HG03558 (cell line): ENCODE measurements at regions not wholly inside any gene's neighbourhood (a gene's known extent, or its start where the extent isn't known, plus 50 kb on each side); places are given as distances from the start of the nearest gene placed in this dataset.

Experiments
- ATAC-seq: cut with Tn5 transposase; IDR thresholded peaks from one replicate; pipeline ENCODE4 v1.9.1; 2021; ENCODE audit warnings: moderate number of reproducible peaks; ENCODE audit not compliant: unreplicated experiment; ENCODE audit errors: extremely low read depth

- no peak for ATAC-seq
Observed at GRCh38 chr4:15215109-15215508, 212.7 kb upstream of the C1QTNF7 start.

GRCh38 chr4:15226203-15226602 lies 201.6 kb upstream of the C1QTNF7 start:
- no peak for ATAC-seq

- ATAC-seq, result peak; percentile 71
Observed at GRCh38 chr4:15231265-15232091, 196.4 kb upstream of the C1QTNF7 start.

GRCh38 chr4:15232366-15233263 lies 195.2 kb upstream of the C1QTNF7 start:
- ATAC-seq, result no peak

- ATAC-seq, result no peak
Observed at GRCh38 chr4:15233264-15233597, 194.6 kb upstream of the C1QTNF7 start.

- ATAC-seq, result no peak
Observed at GRCh38 chr4:15233626-15234025, 194.2 kb upstream of the C1QTNF7 start.

- no peak for ATAC-seq
Observed at GRCh38 chr4:15234116-15234855, 193.5 kb upstream of the C1QTNF7 start.

GRCh38 chr4:15234856-15235126 lies 193.0 kb upstream of the C1QTNF7 start:
- no peak for ATAC-seq

GRCh38 chr4:15235135-15235534 lies 192.7 kb upstream of the C1QTNF7 start:
- ATAC-seq, result no peak

GRCh38 chr4:15237648-15238230 lies 190.1 kb upstream of the C1QTNF7 start:
- ATAC-seq, result no peak

- no peak for ATAC-seq
Observed at GRCh38 chr4:15238720-15239119, 189.1 kb upstream of the C1QTNF7 start.

- no peak for ATAC-seq
Observed at GRCh38 chr4:15239866-15240265, 188.0 kb upstream of the C1QTNF7 start.

- no peak for ATAC-seq
Observed at GRCh38 chr4:15240764-15241163, 187.1 kb upstream of the C1QTNF7 start.

GRCh38 chr4:15242021-15242420 lies 185.8 kb upstream of the C1QTNF7 start:
- no peak for ATAC-seq

GRCh38 chr4:15244354-15244753 lies 183.5 kb upstream of the C1QTNF7 start:
- no peak for ATAC-seq

- no peak for ATAC-seq
Observed at GRCh38 chr4:15245006-15245530, 182.8 kb upstream of the C1QTNF7 start.

- no peak for ATAC-seq
Observed at GRCh38 chr4:15250021-15250441, 177.8 kb upstream of the C1QTNF7 start.

- peak; percentile 86 for ATAC-seq
Observed at GRCh38 chr4:15253349-15253748, 174.5 kb upstream of the C1QTNF7 start.

GRCh38 chr4:15254236-15254880 lies 173.5 kb upstream of the C1QTNF7 start:
- no peak for ATAC-seq

- no peak for ATAC-seq
Observed at GRCh38 chr4:15255537-15255936, 172.3 kb upstream of the C1QTNF7 start.
